IgD-negative memory B cell (primary cell): ENCODE measurements at regions not wholly inside any gene's neighbourhood (a gene's known extent, or its start where the extent isn't known, plus 50 kb on each side); places are given as distances from the start of the nearest gene placed in this dataset.

Experiments
- H3K27ac Mint-ChIP-seq, 3 donors: one replicate each; pipeline ENCODE4 v1.8.0; 2020 to 2022; ENCODE audit warnings: mild to moderate bottlenecking in 3 of 3, mixed read lengths in 3 of 3, moderate library complexity in 1 of 3
- H3K27me3 Mint-ChIP-seq: one replicate; pipeline ENCODE4 v1.8.0; 2021; ENCODE audit warnings: mixed read lengths
- H3K36me3 Mint-ChIP-seq: one replicate; pipeline ENCODE4 v1.8.0; 2020; ENCODE audit warnings: mild to moderate bottlenecking, mixed read lengths
- H3K4me1 Mint-ChIP-seq, 3 donors: one replicate each; pipeline ENCODE4 v1.8.0; 2020 to 2022; ENCODE audit warnings: mixed read lengths in 3 of 3, mild to moderate bottlenecking in 1 of 3
- H3K4me3 Mint-ChIP-seq, 4 donors: one replicate each; pipeline ENCODE4 v1.8.0; 2020 to 2022; ENCODE audit warnings: mild to moderate bottlenecking in 4 of 4, mixed read lengths in 4 of 4, moderate library complexity in 3 of 4
- H3K9me3 Mint-ChIP-seq, 3 donors: one replicate each; pipeline ENCODE4 v1.8.0; 2020 to 2021; ENCODE audit warnings: mixed read lengths in 3 of 3, mild to moderate bottlenecking in 1 of 3

GRCh38 chr1:55618199-55618598 lies 403.0 kb upstream of the USP24 start:
- no peak overlapping the region for H3K27ac Mint-ChIP-seq
- peaks cover 0 to 1% (median 0%) of the 10 kb centered on the region in 3 donors for H3K4me1 Mint-ChIP-seq
- H3K4me3 Mint-ChIP-seq, result no peak overlapping the region
- H3K27me3 Mint-ChIP-seq, result no peaks in the 10 kb centered on the region
- H3K9me3 Mint-ChIP-seq, result peaks cover 3 to 11% (median 4%) of the 10 kb centered on the region in 3 donors
- no peaks in the 10 kb centered on the region for H3K36me3 Mint-ChIP-seq

GRCh38 chr1:55617288-55617982 lies 402.3 kb upstream of the USP24 start:
- H3K36me3 Mint-ChIP-seq, result no peaks in the 10 kb centered on the region
- H3K4me1 Mint-ChIP-seq, result peaks cover 0 to 1% (median 0%) of the 10 kb centered on the region in 3 donors
- peaks cover 1% of the 10 kb centered on the region for H3K27me3 Mint-ChIP-seq
- peaks cover 0 to 6% (median 0%) of the 10 kb centered on the region in 3 donors for H3K9me3 Mint-ChIP-seq
- no peak overlapping the region for H3K4me3 Mint-ChIP-seq
- H3K27ac Mint-ChIP-seq, result no peak overlapping the region

GRCh38 chr1:55612988-55613387 lies 397.8 kb upstream of the USP24 start:
- Mint-ChIP-seq H3K27me3 (peaks cover 10% of the 10 kb centered on the region), H3K27ac (no peak overlapping the region), H3K9me3 (peaks cover 0 to 9% (median 5%) of the 10 kb centered on the region in 3 donors), H3K36me3 (no peaks in the 10 kb centered on the region), H3K4me1 (peaks cover 0 to 1% (median 0%) of the 10 kb centered on the region in 3 donors), H3K4me3 (no peak overlapping the region)

GRCh38 chr1:55611123-55611522 lies 396.0 kb upstream of the USP24 start:
- peaks cover 10% of the 10 kb centered on the region for H3K27me3 Mint-ChIP-seq
- peaks cover 0 to 1% (median 0%) of the 10 kb centered on the region in 3 donors for H3K4me1 Mint-ChIP-seq
- peaks cover 5 to 16% (median 6%) of the 10 kb centered on the region in 3 donors for H3K9me3 Mint-ChIP-seq
- H3K27ac Mint-ChIP-seq, result no peak overlapping the region
- H3K4me3 Mint-ChIP-seq, result no peak overlapping the region
- no peaks in the 10 kb centered on the region for H3K36me3 Mint-ChIP-seq

- Mint-ChIP-seq H3K27ac (no peak overlapping the region), H3K36me3 (no peaks in the 10 kb centered on the region), H3K4me3 (no peak overlapping the region), H3K27me3 (peaks cover 10% of the 10 kb centered on the region), H3K9me3 (peaks cover 5 to 14% (median 6%) of the 10 kb centered on the region in 3 donors), H3K4me1 (no peaks in the 10 kb centered on the region)
Measured at GRCh38 chr1:55610203-55610602, 395.0 kb upstream of the USP24 start.

- no peaks in the 10 kb centered on the region for H3K4me1 Mint-ChIP-seq
- no peak overlapping the region for H3K27ac Mint-ChIP-seq
- peaks cover 5 to 14% (median 6%) of the 10 kb centered on the region in 3 donors for H3K9me3 Mint-ChIP-seq
- H3K36me3 Mint-ChIP-seq, result no peaks in the 10 kb centered on the region
- H3K27me3 Mint-ChIP-seq, result peaks cover 10% of the 10 kb centered on the region
- H3K4me3 Mint-ChIP-seq, result no peak overlapping the region
Measured at GRCh38 chr1:55609630-55610029, 394.5 kb upstream of the USP24 start.

GRCh38 chr1:55605155-55605554 lies 390.0 kb upstream of the USP24 start:
- Mint-ChIP-seq H3K27ac (no peak overlapping the region), H3K36me3 (no peaks in the 10 kb centered on the region), H3K27me3 (peaks cover 12% of the 10 kb centered on the region), H3K4me3 (no peak overlapping the region), H3K4me1 (no peaks in the 10 kb centered on the region), H3K9me3 (peaks cover 5 to 10% (median 6%) of the 10 kb centered on the region in 3 donors)

- Mint-ChIP-seq H3K27ac (no peak overlapping the region), H3K4me3 (no peak overlapping the region), H3K27me3 (peaks cover 12% of the 10 kb centered on the region), H3K36me3 (no peaks in the 10 kb centered on the region), H3K4me1 (no peaks in the 10 kb centered on the region), H3K9me3 (peaks cover 5 to 12% (median 6%) of the 10 kb centered on the region in 3 donors)
Measured at GRCh38 chr1:55604749-55605148, 389.6 kb upstream of the USP24 start.

GRCh38 chr1:55604179-55604578 lies 389.0 kb upstream of the USP24 start:
- Mint-ChIP-seq H3K36me3 (no peaks in the 10 kb centered on the region), H3K4me1 (no peaks in the 10 kb centered on the region), H3K9me3 (peaks cover 5 to 12% (median 6%) of the 10 kb centered on the region in 3 donors), H3K27me3 (peaks cover 12% of the 10 kb centered on the region), H3K27ac (no peak overlapping the region), H3K4me3 (no peak overlapping the region)

- H3K27me3 Mint-ChIP-seq, result peaks cover 14% of the 10 kb centered on the region
- H3K9me3 Mint-ChIP-seq, result peaks cover 1 to 13% (median 4%) of the 10 kb centered on the region in 3 donors
- no peak overlapping the region for H3K27ac Mint-ChIP-seq
- no peaks in the 10 kb centered on the region for H3K4me1 Mint-ChIP-seq
- H3K36me3 Mint-ChIP-seq, result no peaks in the 10 kb centered on the region
- H3K4me3 Mint-ChIP-seq, result no peak overlapping the region
Measured at GRCh38 chr1:55600242-55600641, 385.1 kb upstream of the USP24 start.

- Mint-ChIP-seq H3K27ac (no peak overlapping the region), H3K9me3 (peaks cover 1 to 13% (median 4%) of the 10 kb centered on the region in 3 donors), H3K4me3 (no peak overlapping the region), H3K36me3 (no peaks in the 10 kb centered on the region), H3K4me1 (no peaks in the 10 kb centered on the region), H3K27me3 (peaks cover 12% of the 10 kb centered on the region)
Measured at GRCh38 chr1:55597910-55598309, 382.7 kb upstream of the USP24 start.

GRCh38 chr1:55594701-55595100 lies 379.5 kb upstream of the USP24 start:
- no peaks in the 10 kb centered on the region for H3K36me3 Mint-ChIP-seq
- no peak overlapping the region for H3K27ac Mint-ChIP-seq
- peaks cover 0 to 13% (median 4%) of the 10 kb centered on the region in 3 donors for H3K9me3 Mint-ChIP-seq
- H3K4me1 Mint-ChIP-seq, result no peaks in the 10 kb centered on the region
- no peak overlapping the region for H3K4me3 Mint-ChIP-seq
- peaks cover 4% of the 10 kb centered on the region for H3K27me3 Mint-ChIP-seq

- Mint-ChIP-seq H3K27ac (no peak overlapping the region), H3K36me3 (no peaks in the 10 kb centered on the region), H3K4me1 (no peaks in the 10 kb centered on the region), H3K9me3 (peaks cover 0 to 13% (median 4%) of the 10 kb centered on the region in 3 donors), H3K27me3 (peaks cover 4% of the 10 kb centered on the region), H3K4me3 (no peak overlapping the region)
Measured at GRCh38 chr1:55593298-55593697, 378.1 kb upstream of the USP24 start.

- Mint-ChIP-seq H3K27me3 (peaks cover 2% of the 10 kb centered on the region), H3K27ac (no peak overlapping the region), H3K4me1 (no peaks in the 10 kb centered on the region), H3K9me3 (peaks cover 0 to 9% (median 4%) of the 10 kb centered on the region in 3 donors), H3K36me3 (no peaks in the 10 kb centered on the region), H3K4me3 (no peak overlapping the region)
Measured at GRCh38 chr1:55592122-55592521, 377.0 kb upstream of the USP24 start.

- H3K9me3 Mint-ChIP-seq, result peaks cover 0 to 4% (median 0%) of the 10 kb centered on the region in 3 donors
- no peaks in the 10 kb centered on the region for H3K4me1 Mint-ChIP-seq
Measured at GRCh38 chr1:55589671-55590297, 374.6 kb upstream of the USP24 start.

GRCh38 chr1:55588309-55588708 lies 373.1 kb upstream of the USP24 start:
- no peaks in the 10 kb centered on the region for H3K36me3 Mint-ChIP-seq
- no peak overlapping the region for H3K4me3 Mint-ChIP-seq
- no peak overlapping the region for H3K27ac Mint-ChIP-seq
- peaks cover 0 to 4% (median 0%) of the 10 kb centered on the region in 3 donors for H3K9me3 Mint-ChIP-seq
- H3K4me1 Mint-ChIP-seq, result no peaks in the 10 kb centered on the region
- H3K27me3 Mint-ChIP-seq, result peaks cover 4% of the 10 kb centered on the region

More at GRCh38 chr1:55589671-55590297, 374.6 kb upstream of the USP24 start:
- peaks cover 6% of the 10 kb centered on the region for H3K27me3 Mint-ChIP-seq
- H3K36me3 Mint-ChIP-seq, result no peaks in the 10 kb centered on the region
- no peak overlapping the region for H3K27ac Mint-ChIP-seq
- no peak overlapping the region for H3K4me3 Mint-ChIP-seq
